NCI-H748 (cell line): ENCODE measurements at regions not wholly inside any gene's neighbourhood (a gene's known extent, or its start where the extent isn't known, plus 50 kb on each side); places are given as distances from the start of the nearest gene placed in this dataset.

Experiments used
- DNase-seq: peaks from one replicate; lab custom pipeline; 2025; ENCODE audit not compliant: unreplicated experiment; lab: John Stamatoyannopoulos, UW

DNA sequence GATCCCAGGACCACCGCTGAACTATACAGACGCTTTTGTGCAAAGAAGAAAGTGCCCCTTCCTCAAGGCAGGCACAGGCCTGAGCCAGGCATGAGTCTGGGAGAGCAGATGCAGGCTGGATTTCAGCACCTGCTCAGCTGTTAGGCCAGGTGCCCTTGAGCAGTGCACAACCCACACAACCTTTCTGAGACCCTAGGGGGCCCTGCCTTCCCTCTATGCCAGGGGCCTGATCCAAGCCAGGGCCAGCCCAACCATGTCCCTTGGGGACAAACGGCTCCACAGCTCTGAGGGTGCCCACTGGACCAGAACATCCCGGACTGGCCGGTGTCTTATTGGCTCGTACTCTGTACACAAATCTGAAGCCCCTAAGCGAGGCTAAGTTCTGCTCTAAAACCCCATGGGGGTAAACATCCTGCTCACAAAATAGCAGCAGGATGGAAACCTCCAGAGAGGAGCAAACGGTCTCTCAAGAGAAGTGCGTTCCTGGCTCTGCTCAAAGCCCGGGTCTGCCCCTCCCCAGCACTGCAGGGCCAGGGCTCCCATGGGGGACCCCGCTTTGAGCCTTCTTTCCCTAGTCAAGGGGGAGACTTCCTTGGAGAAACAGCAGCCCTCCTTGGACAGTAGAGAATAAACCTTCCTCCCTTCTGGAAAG lies 275.1 kb downstream of the NPHP4 start:
- no peak for DNase-seq

DNA sequence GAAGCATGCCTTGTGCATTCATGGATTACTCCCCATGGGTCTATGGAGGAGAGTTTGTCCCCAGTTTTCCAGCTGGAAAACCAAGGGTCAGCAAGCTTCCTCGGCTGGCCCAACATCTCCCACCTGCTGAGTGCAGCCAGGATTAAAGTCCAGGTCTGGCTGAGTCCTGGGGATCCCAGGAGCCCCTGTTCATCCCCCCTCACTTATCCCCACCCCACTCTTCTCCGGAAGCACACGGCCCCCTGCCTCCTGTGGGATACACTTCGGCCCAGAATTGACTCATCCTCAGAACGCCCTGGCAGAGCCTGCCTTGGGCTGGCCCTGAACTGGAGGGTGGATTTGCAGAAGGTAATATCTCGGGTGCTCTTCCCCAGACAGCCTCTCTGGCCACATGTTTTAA lies 276.1 kb downstream of the NPHP4 start:
- no peak for DNase-seq

DNA sequence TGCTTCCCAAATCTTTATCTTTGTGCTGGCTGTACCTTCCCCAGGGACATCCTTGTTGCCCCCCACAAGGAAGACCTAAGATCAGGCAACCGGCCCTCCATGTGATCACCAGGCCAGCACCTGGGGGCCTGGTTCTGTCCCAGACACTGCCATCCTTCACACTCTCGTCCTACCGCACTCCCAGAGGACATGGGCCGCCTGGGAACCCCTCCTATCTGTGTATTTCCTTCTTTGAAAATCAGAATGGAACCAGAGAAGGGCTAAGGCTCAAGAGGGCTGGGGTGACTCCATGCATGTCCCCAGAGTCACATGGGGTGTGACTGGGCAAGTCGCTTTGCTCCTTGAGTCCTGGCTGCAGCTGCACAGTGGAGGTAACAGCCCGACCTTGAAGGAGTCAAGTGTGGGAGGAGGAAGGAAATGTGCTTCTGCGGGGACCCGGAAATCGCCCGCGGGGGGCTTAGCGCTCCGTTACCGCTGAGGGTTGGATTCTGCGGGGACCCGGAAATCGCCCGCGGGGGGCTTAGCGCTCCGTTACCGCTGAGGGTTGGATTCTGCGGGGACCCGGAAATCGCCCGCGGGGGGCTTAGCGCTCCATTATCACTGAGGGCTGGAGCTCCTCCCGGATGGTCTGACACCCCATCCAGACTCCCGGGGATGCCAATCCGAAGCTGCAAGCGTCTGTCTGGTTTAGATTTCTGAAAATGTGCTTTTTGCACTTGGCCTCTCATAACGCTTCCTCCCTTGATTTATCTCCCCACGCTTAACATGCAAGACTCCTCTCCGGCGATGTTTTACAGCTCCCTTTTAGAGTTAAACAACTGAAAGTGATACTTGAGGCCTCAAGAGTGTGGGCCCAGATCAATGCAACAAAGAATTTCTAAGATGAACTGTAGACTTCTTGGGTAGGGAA lies 278.9 kb downstream of the NPHP4 start:
- no peak for DNase-seq

DNA sequence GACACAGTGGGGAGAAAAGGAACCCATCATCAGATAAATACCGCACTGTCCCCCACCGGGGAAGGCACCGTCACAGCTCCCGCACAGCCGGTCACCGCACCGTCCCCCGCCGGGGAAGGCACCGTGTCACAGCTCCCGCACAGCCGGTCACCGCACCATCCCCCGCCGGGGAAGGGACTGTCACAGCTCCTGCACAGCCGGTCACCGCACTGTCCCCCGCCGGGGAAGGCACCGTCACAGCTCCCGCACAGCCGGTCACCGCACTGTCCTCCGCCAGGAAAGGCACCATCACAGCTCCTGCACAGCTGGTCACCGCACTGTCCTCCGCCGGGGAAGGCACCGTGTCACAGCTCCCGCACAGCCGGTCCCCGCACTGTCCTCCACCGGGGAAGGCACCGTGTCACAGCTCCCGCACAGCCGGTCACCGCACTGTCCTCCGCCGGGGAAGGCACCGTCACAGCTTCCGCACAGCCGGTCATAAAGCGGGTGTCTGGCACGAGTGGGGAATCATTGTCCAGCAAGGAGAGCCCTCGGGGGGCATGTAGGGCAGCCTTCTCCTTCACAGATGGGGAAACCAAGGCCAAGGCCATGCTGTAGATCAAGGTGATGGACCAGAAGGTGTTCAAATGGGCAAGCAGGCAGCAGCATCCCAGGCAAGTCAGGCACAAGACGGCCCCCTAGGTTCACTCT lies 280.1 kb downstream of the NPHP4 start:
- DNase-seq: no peak

DNA sequence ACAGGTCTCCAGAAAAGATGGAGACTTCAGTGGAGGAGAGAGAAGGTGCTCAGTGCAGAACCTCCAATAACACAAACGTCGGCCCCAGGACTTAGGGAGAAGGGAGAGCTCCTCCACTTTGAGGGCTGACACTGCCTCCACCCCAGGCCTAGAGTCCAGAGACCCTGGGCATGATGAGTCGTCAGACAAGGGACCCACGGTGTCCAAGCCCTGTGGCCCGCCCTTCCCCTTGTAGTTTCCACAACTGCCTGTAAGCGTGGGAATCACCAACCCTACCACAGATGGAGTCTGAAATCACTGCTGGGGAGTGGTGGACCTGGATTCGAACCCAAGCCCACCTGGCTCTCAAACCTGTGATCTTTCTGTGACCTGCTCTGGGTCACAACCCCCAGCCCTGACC lies 281.1 kb downstream of the NPHP4 start:
- DNase-seq: no peak

DNA sequence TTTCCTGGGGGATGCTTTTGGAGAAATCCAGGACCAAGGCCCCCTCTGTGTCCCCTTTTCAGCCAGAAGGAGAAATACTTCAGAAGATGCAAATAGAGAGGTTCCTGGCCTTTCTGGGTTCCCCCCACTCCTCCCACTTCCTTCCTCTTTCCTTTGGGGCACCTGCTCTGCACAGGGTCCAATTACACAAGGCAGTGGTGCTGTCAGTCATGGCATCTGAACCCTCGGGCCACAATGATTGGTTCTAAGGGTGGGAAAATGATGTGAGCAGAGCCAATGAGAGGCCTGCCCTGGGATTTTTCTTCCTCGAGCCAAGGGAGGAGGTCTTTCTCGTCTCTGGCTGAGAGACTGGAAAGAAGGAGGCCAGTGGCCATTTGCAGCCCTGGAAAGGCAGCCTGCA lies 282.2 kb downstream of the NPHP4 start:
- DNase-seq: no peak

DNA sequence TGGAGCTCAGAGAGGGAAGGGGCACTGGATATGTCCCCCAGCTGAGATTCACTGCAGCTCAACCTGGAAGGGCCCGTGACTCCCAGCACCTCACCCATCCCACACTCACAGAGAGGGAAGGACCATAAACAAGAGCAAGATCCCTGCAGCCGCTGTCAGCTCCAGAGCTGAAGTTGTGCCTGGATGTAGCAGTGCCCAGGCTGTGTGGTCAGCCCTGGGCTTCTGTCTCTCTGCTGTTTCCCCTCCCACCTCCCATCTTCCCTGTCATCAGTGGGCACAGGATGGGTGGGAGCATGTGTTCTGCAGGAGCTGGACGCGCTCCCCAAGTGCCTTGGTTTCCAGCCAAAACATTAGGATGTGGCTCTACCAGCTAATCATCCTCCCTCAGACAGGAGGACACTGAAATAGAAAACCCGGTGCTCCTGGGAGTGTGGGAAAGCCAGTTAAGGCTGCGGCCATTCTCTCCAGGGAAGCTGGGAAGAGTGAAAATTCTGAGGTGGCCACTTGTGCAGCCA lies 282.7 kb downstream of the NPHP4 start:
- DNase-seq: no peak

DNA sequence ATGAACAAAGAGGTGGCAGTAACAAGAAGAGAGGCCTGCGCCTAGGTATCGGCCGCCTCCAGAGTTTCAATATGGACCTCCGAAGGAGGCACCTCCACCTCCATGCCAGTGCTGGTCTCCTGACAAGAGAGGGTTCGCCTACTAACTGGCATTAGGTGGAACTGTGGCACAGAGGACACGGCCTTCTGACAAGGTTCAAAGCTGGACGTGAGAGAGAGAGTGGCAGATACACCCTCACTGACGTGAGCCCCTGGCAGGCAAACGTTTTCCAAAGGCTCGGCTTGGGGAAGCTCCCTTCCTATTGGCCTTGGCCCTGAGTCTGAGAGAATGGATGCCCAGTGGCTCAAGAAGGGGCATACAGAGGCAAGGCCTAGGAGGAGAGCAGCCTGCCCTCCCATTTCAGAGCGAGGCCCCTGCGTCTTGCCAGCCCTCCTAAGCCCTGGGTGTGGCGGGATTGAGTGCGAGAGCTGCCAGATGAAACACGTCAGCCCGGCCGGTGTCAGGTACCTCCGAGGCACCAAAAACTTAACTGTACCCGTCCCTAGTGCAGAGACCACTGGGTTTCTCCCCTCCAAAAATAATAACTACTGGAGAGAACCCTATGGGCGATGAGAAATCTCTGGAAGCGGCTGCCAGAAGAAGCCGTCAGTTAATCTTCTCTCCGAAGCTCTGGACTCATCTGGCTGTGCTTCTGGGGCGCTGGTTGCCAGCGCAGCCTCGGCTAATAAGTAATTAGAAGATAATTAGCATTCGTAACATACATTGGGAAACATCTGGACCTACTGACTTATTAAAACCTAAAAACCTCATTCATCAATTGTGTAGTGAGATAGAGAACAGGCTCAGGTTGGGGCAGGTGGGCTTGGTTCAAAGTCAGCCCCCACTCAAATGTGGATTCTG lies 283.6 kb downstream of the NPHP4 start:
- DNase-seq: no peak

DNA sequence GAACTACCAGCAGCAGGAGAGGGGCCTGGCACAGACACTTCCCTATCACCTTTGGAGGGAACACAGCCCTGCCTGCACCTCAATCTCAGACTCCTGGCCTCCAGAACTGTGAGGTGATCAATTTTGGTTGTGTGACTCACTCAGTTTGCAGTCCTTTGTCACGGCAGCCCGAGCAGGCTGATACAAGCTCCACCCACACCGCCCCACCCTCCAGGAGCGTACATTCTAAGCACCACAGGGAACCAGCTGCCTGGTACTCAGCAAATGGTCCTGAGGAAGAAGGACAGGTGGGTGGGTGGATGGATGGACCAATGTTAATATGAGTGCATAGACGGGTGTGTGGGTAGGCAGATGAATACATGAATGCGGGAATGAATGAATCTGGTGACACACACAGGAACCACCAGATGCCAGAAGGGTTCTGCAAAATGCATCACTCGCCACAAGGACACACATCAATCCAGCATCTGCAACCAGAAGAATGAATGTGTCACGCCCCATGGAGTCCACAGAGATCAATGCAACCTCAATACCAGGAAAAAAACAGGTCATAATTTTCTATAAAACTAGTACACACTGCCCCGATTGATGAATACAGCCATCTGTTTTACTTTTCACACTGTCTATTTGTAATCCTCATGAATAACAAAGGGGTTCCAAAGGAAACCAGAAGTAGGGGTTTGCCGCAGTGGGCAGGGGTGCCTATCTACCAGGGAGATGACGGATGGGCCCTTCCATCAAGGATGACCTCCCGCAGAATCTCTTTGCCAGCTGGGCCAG lies 284.5 kb downstream of the NPHP4 start:
- no peak for DNase-seq

DNA sequence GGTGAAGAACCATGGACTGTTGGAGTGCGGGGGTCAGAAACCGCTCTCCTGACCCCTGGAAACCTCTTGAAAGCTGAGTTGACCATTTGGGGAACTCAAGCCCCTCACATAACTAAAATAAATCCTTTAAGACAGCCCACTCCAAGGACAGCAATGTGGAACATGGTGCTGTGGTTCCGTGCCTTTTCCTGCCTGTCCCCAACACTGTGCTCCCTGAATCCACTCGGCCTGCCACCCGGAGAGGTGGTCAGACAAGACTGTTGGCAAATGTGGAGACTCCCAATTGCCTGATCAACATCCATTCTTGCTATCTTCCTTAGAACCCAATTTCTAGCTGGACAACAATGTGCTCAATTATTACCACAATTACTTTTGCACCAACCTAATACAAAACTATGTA lies 286.0 kb downstream of the NPHP4 start:
- DNase-seq: no peak

DNA sequence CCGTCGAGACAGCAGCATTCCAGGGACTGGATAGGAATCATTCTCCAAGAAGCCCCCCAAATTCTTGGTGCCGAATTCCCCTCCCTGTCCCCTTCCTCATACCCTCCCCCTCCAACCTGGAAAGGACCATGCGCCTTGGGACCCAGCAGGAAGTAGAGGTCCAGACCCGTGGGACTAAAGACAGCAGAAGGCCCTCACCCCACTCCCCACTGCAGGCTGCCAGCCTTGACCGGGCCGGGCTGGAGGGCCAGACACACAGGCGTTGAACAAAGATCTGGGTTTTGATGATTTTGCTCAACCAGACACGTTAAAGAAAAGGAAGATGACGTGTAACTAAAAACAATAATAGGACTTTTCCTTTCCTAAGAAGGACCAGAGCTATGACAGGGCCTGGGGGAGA lies 286.5 kb downstream of the NPHP4 start:
- no peak for DNase-seq

DNA sequence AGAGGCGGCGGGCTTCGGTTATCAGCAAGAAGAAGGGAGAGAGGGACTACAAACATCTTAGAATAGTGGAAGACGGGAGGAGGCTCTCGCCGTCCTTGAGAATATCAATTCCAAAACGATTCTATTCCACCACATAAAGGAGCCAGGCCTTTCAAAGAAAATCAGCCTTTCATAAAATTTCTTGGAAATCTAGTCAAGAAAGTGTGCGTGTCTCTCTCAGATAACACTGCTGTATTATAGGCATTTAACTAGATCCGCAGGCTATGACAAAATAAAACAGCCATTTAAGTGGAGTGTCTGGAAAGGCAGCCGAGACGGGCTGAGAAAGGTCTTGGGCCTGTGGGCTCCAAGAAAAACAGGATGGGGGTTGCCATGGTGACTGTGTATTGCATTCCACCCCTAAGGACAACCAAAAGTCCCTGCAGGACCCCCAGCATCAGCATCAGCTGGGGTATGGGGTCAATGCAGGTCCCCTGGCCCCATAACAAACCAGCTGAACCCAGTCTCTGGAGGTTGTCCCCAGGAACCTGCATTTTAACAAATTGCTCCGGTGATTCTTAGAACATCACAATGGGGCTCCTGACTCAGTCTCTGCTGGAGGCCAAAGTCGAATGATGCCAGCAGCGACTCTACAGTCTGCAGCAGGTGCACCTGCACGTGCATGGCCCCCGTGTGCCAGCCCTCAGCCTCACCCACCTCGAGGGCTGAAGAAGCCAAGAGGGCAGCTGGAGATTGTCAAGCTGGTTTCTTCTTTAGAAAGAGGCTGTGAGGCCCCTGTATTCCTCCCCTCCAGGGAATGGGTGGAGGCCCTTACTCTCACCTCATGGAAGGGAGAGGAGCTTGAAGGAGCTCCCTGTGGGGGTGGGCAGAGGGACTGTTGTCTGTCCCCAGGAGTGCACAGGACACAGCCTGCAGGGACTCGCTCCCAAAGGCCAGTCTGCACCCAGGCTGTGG lies 287.4 kb downstream of the NPHP4 start:
- DNase-seq: no peak

DNA sequence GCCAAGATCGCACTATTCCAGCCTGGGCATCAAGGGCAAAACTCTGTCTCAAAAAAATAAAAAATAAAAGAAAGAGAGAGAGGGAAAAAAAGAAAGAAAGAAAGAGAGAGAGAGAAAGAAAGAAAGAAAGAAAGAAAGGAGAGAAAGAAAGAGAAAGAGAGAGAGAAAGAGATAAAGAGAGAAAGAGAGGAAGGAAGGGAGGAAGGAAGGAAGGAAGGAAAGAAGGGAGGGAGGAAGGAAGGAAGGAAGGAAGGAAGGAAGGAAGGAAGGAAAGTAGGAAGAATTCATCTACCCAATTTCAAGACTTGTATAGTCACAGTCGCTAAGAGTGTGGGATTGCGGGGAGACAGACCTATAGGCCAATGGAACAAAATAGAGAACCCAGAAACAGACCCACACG lies 290.6 kb downstream of the NPHP4 start:
- DNase-seq: no peak

DNA sequence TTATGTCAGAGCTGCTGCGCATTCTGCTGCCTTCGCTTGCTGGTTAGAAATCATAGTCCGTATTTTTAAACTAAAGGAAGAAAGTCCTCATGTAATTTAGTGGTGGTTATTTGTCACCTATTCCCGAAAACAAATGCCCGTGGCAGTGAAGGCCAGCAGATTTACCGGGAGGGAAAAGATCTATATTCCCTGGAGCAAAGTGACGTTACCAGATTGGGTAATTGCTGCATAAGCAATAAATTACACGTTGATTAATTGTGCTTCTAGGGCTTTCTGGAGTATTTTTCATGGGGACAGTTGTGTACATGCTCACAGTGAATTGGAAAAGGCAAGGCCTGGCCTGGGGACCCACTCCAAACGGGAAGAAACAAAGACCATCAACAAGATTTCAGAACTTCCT lies 298.7 kb downstream of the NPHP4 start:
- no peak for DNase-seq

DNA sequence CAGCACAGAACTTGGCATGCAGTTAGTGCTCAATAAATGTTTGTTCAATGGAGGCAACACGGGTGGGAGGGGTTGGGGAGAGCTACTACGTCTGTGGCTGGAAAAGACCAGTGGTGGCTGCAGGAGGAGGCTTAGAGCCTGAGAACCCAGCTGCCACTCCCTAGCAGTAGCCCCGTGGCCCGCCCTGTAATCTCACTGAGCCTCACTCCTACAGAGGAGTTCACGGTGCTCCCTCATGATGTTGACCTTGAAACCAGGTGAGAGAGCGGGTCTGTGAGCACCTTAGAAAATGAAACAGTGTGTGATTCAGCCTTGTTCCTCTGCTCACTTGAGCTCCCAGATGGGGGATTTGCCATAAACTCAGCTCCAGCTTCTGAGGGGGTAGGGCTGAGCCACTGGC lies 299.6 kb downstream of the NPHP4 start:
- no peak for DNase-seq

DNA sequence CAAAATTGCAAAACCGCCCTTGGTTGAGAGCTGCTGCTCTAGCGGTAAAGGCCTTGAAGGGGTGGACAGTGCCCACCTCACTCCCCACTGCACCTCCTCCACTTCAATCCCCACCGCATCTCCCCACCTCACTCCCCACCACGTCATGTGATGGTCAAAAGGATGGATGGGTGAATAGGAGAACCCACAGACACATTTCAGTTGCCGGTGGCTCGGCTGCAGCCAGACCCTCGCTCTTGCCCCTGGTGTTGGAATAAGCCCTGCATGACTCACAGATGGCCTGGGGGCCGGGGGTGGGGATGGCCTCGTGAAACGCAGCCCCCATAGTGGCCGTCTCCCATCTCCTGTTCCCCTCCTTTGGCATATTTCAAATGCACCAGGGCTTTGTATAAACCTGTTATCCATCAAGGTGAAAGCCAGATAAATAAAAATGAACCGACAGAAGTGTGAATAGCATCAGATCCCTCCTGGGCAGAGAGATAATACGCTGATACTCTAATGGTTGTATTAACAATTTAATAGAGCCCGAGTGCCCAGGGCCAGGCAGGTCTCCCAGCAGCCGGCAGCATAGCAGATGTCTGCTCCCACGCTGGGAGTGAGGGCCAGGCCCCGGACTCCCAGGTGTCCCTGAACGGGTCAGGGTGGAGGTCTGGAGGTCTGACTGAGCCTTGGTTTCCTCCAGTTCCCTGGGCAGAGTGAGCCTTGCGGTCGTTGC lies 300.3 kb downstream of the NPHP4 start:
- no peak for DNase-seq

DNA sequence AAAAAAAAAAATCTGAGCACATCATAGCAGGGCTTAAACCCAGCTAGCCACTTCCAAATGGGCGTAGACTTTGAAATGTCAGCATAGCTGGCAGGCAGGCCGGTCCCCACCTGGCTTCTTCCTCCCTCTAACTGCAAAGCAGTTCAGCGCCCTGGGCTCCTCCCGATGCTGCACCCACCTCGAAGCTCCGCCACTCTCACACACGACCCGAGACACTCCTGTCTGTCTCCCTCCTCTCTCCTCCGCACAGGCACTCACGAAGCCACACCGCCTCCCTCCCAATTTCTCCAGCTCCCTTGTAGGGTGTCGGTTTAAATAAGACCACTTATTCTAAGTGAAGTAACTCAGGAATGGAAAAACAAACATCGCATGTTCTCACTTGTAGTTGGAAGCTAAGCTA lies 301.3 kb downstream of the NPHP4 start:
- no peak for DNase-seq

DNA sequence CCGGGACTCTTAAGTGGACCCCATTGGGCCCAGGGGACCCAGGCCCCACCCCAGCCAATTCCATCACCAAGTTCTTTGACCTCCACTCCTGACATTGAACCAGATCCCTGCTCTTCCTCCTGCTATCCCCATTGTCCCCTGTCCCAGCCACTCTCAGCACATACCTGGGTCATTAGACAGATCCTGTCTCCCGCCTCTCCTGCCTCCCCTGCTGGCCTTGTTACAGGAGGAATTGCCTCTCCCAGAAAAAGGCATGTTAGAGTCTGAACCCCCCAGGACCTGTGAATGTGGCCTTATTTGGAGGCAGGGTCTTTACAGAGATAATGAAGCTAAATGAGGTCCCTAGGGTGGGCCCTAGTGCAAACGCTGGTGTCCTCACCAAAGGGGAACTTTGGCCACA lies 301.9 kb downstream of the NPHP4 start:
- no peak for DNase-seq
